ENCODE measurements at regions not wholly inside any gene's neighbourhood (a gene's known extent, or its start where the extent isn't known, plus 50 kb on each side); places are given as distances from the start of the nearest gene placed in this dataset.
A peak's percentile ranks its signal among the peaks of the same experiment; 100 is the strongest.

- DNase-seq = no peak
- no peaks in the 10 kb centered on the region for H3K9me3 ChIP-seq
- H3K9me3 Mint-ChIP-seq (ENCODE audit: unreplicated experiment) = no peaks in the 10 kb centered on the region
- peaks cover 42% of the 10 kb centered on the region for H3K4me1 Mint-ChIP-seq (ENCODE audit: low read depth, unreplicated experiment)
- no peak for TF ChIP-seq CTCF (IDR thresholded peaks at IDR 0.05; ENCODE audit: insufficient read depth in 1 of 2, low read depth in 1 of 2, low read length in 1 of 2, severe bottlenecking in 1 of 2, unreplicated experiment in 1 of 2)
- H3K36me3 ChIP-seq (ENCODE audit: control insufficient read depth, insufficient read depth, low read length) = no peaks in the 10 kb centered on the region
- H3K27me3 ChIP-seq (replicated peaks; ENCODE audit: control insufficient read depth, insufficient read depth, low read length) = no peaks in the 10 kb centered on the region
- ChIA-PET CTCF (no interaction called here), POLR2A (no interaction called here)
- no TSS peak for BruUV-seq (replicated peaks)
- H3K27me3 Mint-ChIP-seq (ENCODE audit: insufficient read depth, unreplicated experiment) = no peaks in the 10 kb centered on the region
- H3K36me3 Mint-ChIP-seq (ENCODE audit: insufficient read depth, unreplicated experiment) = peaks cover 4% of the 10 kb centered on the region
- H3K27ac Mint-ChIP-seq (ENCODE audit: unreplicated experiment) = no peak overlapping the region
- no peak overlapping the region for H3K4me3 ChIP-seq (ENCODE audit: low read depth, low read length)
- intact Hi-C loops (cut with micrococcal nuclease; ENCODE audit: unreplicated experiment) = no loop called here
- no peak overlapping the region for H3K4me3 Mint-ChIP-seq (ENCODE audit: unreplicated experiment)
- H3K4me1 ChIP-seq = peaks cover 50% of the 10 kb centered on the region
These were observed 59.6 kb upstream of the C1GALT1 start for GRCh38 chr7:7122701-7123281.

- H3K4me1 Mint-ChIP-seq (ENCODE audit: low read depth, unreplicated experiment) = peaks cover 27% of the 10 kb centered on the region
- no TSS peak for BruUV-seq (replicated peaks)
- ChIA-PET POLR2A (no interaction called here), CTCF (no interaction called here)
- intact Hi-C loops (cut with micrococcal nuclease; ENCODE audit: unreplicated experiment) = loop anchor here (1.0 kb wide), 1 partner anchor 8 kb away; no protein-coding TSS in a partner anchor
- Histone ChIP-seq H3K9me3 (no peaks in the 10 kb centered on the region), H3K4me1 (peaks cover 34% of the 10 kb centered on the region), H3K27me3 (replicated peaks; ENCODE audit: control insufficient read depth, insufficient read depth, low read length) (no peaks in the 10 kb centered on the region), H3K36me3 (ENCODE audit: control insufficient read depth, insufficient read depth, low read length) (no peaks in the 10 kb centered on the region), H3K4me3 (ENCODE audit: low read depth, low read length) (no peak overlapping the region)
- no peak overlapping the region for H3K27ac Mint-ChIP-seq (ENCODE audit: unreplicated experiment)
- no peaks in the 10 kb centered on the region for H3K27me3 Mint-ChIP-seq (ENCODE audit: insufficient read depth, unreplicated experiment)
- H3K9me3 Mint-ChIP-seq (ENCODE audit: unreplicated experiment) = no peaks in the 10 kb centered on the region
- TF ChIP-seq CTCF (IDR thresholded peaks at IDR 0.05; ENCODE audit: insufficient read depth in 1 of 2, low read depth in 1 of 2, low read length in 1 of 2, severe bottlenecking in 1 of 2, unreplicated experiment in 1 of 2) = no peak
- H3K36me3 Mint-ChIP-seq (ENCODE audit: insufficient read depth, unreplicated experiment) = no peaks in the 10 kb centered on the region
- no peak overlapping the region for H3K4me3 Mint-ChIP-seq (ENCODE audit: unreplicated experiment)
- peak in 1 of 2 experiments; percentile 51 for DNase-seq
These were observed 56.4 kb upstream of the C1GALT1 start for GRCh38 chr7:7125963-7126362.

GRCh38 chr7:7127773-7128172 is 54.6 kb upstream of the C1GALT1 start:
- POLR2A ChIA-PET = no interaction called here

More at GRCh38 chr7:7127773-7128172, 54.6 kb upstream of the C1GALT1 start:
- BruUV-seq (replicated peaks) = no TSS peak
- Mint-ChIP-seq H3K9me3 (ENCODE audit: unreplicated experiment) (no peaks in the 10 kb centered on the region), H3K4me1 (ENCODE audit: low read depth, unreplicated experiment) (peaks cover 27% of the 10 kb centered on the region), H3K27me3 (ENCODE audit: insufficient read depth, unreplicated experiment) (no peaks in the 10 kb centered on the region), H3K27ac (ENCODE audit: unreplicated experiment) (peak overlapping the region; percentile 45), H3K36me3 (ENCODE audit: insufficient read depth, unreplicated experiment) (no peaks in the 10 kb centered on the region), H3K4me3 (ENCODE audit: unreplicated experiment) (no peak overlapping the region)
- no peak for TF ChIP-seq CTCF (IDR thresholded peaks at IDR 0.05; ENCODE audit: insufficient read depth in 1 of 2, low read depth in 1 of 2, low read length in 1 of 2, severe bottlenecking in 1 of 2, unreplicated experiment in 1 of 2)
- H3K4me1 ChIP-seq = peaks cover 34% of the 10 kb centered on the region
- H3K36me3 ChIP-seq (ENCODE audit: control insufficient read depth, insufficient read depth, low read length) = no peaks in the 10 kb centered on the region
- H3K27me3 ChIP-seq (replicated peaks; ENCODE audit: control insufficient read depth, insufficient read depth, low read length) = no peaks in the 10 kb centered on the region
- intact Hi-C loops (cut with micrococcal nuclease; ENCODE audit: unreplicated experiment) = no loop called here
- no peaks in the 10 kb centered on the region for H3K9me3 ChIP-seq
- DNase-seq = no peak
- CTCF ChIA-PET = interaction anchor here (0.7 kb wide), 1 partner anchor 11 kb away, joined by 3 read pairs; no protein-coding TSS in a partner anchor
- H3K4me3 ChIP-seq (ENCODE audit: low read depth, low read length) = no peak overlapping the region
